ENCODE measurements at regions not wholly inside any gene's neighbourhood (a gene's known extent, or its start where the extent isn't known, plus 50 kb on each side); places are given as distances from the start of the nearest gene placed in this dataset.

GRCh38 chr5:44645502-44645901 lies 163.2 kb upstream of the MRPS30 start:
- DNase-seq (ENCODE audit: low read depth, low spot score): no peak
- in situ Hi-C loops (cut with HindIII; ENCODE audit: low sequenced_read_pairs): no loop called here
- TF ChIP-seq, protein P1, sequence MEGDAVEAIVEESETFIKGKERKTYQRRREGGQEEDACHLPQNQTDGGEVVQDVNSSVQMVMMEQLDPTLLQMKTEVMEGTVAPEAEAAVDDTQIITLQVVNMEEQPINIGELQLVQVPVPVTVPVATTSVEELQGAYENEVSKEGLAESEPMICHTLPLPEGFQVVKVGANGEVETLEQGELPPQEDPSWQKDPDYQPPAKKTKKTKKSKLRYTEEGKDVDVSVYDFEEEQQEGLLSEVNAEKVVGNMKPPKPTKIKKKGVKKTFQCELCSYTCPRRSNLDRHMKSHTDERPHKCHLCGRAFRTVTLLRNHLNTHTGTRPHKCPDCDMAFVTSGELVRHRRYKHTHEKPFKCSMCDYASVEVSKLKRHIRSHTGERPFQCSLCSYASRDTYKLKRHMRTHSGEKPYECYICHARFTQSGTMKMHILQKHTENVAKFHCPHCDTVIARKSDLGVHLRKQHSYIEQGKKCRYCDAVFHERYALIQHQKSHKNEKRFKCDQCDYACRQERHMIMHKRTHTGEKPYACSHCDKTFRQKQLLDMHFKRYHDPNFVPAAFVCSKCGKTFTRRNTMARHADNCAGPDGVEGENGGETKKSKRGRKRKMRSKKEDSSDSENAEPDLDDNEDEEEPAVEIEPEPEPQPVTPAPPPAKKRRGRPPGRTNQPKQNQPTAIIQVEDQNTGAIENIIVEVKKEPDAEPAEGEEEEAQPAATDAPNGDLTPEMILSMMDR (IDR thresholded peaks at IDR 0.05; ENCODE audit: low read depth, low read length): no peak
- H3K4me3 ChIP-seq (ENCODE audit: low read depth, low read length): no peak overlapping the region

GRCh38 chr5:44644628-44645027 lies 164.1 kb upstream of the MRPS30 start:
- no peak overlapping the region for H3K4me3 ChIP-seq (ENCODE audit: low read depth, low read length)
- TF ChIP-seq, protein P1 (IDR thresholded peaks at IDR 0.05; ENCODE audit: low read depth, low read length): no peak
- DNase-seq (ENCODE audit: low read depth, low spot score): no peak
- in situ Hi-C loops (cut with HindIII; ENCODE audit: low sequenced_read_pairs): no loop called here

DNA sequence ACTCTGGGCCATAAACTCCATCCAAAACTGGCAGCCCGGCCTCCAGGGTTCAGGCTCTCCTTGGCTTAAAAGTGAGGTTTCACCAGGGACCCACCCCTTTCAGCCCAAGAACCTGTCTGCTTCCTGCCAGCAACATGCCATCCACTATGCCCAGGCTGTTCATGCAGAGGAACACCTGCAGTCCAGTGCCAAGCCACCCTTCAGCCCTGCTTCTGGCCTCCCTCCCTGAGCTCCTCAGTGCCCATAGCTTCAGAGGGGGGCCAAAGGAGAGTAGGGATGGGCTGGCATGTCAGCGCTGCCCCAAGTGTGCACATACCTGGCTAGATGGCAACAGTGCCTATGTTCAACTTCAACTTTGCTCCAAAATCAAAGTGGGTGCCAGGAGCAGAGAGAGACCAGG lies 166.9 kb upstream of the MRPS30 start:
- in situ Hi-C loops (cut with HindIII; ENCODE audit: low sequenced_read_pairs): no loop called here
- no peak overlapping the region for H3K4me3 ChIP-seq (ENCODE audit: low read depth, low read length)
- TF ChIP-seq, protein P1 (IDR thresholded peaks at IDR 0.05; ENCODE audit: low read depth, low read length): no peak
- DNase-seq (ENCODE audit: low read depth, low spot score): no peak

DNA sequence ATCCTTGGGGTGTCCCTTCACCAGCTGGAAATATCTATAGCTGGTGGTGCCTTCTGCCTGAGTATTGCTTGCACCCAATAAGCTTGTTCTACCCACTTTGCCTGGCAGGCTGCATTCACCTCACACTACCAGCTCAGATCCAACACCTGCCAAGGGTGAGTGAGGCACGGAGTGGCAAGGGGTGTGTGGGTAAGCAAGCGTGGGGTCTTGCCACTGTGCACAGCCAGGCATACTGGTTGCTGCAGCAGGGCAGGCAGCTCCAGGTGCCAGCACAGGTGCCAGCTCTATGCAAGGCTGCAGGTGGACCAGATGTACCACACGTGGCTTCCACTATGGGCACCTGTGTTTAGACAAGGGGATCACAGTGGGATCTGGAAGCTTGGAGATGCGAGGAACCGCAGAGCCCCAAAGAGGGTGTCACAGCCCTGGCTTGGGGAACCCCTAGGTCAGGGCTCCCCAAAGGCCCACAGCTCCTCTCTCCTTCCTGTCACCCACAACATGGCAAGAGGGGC lies 167.7 kb upstream of the MRPS30 start:
- TF ChIP-seq, protein P1 (IDR thresholded peaks at IDR 0.05; ENCODE audit: low read depth, low read length): no peak
- in situ Hi-C loops (cut with HindIII; ENCODE audit: low sequenced_read_pairs): no loop called here
- no peak for DNase-seq (ENCODE audit: low read depth, low spot score)
- H3K4me3 ChIP-seq (ENCODE audit: low read depth, low read length): no peak overlapping the region

GRCh38 chr5:44637916-44638869 lies 170.6 kb upstream of the MRPS30 start:
- in situ Hi-C loops (cut with HindIII; ENCODE audit: low sequenced_read_pairs): no loop called here
- TF ChIP-seq, protein P1 (IDR thresholded peaks at IDR 0.05; ENCODE audit: low read depth, low read length): no peak
- no peak overlapping the region for H3K4me3 ChIP-seq (ENCODE audit: low read depth, low read length)
- no peak for DNase-seq (ENCODE audit: low read depth, low spot score)

DNA sequence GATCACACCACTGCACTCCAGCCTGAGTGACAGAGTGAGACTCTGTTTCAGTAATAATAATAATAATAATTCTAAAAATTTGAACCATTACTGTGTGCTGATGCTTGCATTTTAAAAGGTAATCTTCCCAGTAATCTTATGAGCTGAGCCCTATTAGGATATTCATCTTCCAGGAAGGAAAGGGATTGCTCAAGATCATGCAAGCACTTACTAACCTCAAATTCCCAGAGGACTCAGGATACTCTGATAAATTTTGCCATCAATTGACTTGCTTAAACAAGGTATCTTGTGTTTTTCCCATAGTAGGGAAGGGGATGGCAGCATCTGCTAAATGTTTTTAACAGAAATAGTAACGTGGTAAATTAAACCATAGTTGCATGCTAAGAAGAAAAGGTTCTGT lies 176.4 kb upstream of the MRPS30 start:
- TF ChIP-seq, protein P1 (IDR thresholded peaks at IDR 0.05; ENCODE audit: low read depth, low read length): no peak
- H3K4me3 ChIP-seq (ENCODE audit: low read depth, low read length): no peak overlapping the region
- in situ Hi-C loops (cut with HindIII; ENCODE audit: low sequenced_read_pairs): no loop called here
- DNase-seq (ENCODE audit: low read depth, low spot score): no peak

Data from astrocyte of the spinal cord (primary cell).